HG03457 (cell line): ENCODE measurements at regions not wholly inside any gene's neighbourhood (a gene's known extent, or its start where the extent isn't known, plus 50 kb on each side); places are given as distances from the start of the nearest gene placed in this dataset.

ENCODE experiments used
- ATAC-seq: cut with Tn5 transposase; IDR thresholded peaks from one replicate; pipeline ENCODE4 v1.9.1; 2021; ENCODE audit warnings: moderate number of reproducible peaks; ENCODE audit not compliant: unreplicated experiment

DNA sequence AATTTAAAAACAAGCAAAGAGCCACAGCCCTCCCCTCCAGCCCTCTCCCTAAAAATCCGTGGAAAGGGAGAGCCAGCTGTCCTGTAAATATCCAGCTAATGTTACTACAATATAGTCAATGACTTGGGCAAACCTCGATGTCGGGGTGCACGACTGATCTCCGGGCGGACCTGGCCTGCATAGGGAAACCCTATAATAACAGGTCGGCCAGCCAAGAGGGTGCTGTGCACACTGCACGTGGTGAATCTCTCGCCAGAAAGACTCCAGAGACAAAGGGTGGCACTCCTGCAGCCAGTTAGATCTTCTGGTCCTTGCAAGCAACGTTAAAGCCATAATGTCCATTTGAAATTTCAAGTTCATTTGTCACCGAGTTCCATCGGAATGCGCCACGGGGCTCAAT, 1092.8 kb downstream of the ADGRL3 start:
- ATAC-seq, result no peak

DNA sequence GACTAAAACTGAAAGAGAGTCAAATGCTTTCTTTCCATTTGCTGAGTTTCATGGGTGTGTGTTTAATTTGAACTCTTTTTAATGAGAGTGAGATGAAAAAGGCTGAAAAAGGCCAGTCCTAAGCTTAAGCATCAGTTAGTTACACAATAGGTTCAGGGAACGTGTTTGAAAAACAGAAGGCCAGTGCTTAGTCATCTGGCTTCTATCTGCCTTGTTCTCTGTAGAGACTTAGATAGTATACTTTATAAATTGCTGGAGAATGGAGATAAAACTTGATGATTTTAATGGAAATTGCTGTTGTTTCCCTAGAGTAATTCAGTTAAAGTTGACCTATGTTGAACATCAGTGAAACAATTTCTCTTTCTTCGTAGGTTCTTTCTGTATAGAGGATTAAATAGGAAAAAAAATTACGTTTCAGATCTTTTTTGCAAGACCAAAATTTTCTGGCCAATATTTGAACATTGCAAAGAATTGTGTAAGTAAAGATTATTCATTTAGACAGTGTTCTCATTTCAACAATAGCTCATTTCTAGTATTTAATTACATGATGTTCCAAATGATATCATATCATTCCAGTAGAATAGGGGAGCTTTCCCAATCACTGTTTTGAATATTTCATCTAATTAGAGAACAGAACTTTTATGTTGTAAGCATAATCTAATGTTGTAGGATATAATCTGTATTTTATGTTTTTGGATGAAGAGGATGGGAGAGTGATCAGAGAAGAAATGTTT, 1088.8 kb downstream of the ADGRL3 start:
- ATAC-seq, result no peak

DNA sequence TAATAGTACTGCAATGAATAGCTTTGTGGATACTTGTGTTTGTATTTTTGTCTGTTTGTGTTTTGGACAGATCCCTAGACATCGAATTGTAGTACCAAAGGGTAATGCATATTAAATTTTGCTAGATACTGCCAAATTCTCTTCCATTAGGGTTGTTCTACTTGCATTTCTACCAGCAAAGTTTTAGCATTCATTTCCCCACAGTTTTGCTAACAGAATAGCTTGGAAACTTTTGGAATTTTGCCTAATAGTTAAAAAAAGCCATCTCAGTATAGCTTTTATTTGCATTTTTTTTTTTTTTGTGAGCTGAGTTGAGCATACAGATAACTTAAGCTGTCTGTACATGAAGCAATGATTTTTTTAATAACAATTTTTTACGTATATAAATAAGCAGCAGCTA, 1084.9 kb downstream of the ADGRL3 start:
- no peak for ATAC-seq

DNA sequence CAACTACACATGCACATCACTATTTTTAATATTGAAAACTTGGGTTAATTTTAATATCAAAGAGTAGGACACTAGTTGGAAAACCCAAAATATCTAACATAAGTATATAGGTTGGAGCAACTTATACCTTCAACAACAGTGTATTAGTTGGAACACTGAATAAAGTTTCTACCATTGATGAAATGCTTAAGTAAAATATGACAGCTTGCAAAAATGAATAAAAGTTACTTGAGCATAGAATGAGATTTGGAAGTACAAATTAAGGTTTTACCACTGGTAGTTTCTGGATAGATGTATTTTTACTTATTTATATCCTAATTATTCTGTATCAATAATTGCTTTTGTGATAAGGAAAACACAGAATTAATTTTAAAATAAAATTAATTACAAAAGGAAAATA, 1079.6 kb downstream of the ADGRL3 start:
- ATAC-seq, result no peak

DNA sequence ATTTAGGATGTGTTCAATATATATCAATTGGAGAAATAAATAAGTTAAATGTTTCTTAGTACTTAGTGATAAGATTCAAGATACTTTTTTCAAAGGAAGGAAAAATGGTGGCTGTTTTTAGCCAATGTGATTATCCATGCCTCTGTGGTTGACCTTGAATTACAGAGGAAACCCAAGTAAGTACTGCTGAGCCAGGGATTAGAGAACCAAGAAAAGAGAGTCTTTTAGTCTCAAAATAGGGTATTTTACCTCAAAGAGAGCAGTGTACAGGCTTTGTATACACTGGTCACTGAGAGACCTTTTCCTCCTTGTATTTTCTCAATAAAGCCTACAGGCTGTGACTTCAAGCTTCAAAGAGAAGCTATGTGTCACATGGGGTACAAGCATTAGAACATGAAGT, 1075.3 kb downstream of the ADGRL3 start:
- no peak for ATAC-seq

DNA sequence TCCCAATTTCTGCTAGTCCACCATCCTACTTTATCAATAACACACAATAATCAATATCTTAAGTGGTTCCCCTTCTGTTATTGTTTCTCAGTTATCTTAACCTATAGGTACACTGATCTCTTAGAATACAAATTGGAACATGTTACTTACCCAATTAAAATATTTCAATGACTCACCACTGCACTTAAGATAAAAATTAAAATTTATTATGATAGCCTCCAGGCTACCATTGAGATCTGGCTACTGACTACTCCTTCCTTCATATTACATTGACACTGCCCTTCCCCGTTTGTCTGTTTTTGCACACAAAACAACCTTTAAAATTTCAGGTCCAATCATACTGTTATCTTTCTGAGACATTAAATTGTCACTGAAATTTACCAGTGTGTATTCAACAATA, 1074.7 kb downstream of the ADGRL3 start:
- ATAC-seq, result no peak

DNA sequence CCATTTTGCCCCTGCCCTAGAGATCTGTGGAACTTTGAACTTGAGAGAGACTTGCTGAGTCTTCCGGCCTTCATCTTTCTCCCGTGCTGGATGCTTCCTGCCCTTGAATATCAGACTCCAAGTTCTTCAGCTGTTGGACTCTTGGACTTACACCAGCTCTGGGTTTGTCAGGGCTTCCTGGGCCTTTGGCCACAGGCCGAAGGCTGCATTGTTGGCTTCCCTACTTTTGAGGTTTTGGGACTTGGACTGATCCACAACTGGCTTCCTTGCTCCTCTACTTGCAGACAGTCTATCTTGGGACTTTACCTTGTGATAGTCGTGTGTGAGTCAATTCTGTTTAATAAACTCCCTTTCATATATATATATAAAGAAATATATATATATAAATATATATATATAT, 1071.0 kb downstream of the ADGRL3 start:
- ATAC-seq, result no peak

DNA sequence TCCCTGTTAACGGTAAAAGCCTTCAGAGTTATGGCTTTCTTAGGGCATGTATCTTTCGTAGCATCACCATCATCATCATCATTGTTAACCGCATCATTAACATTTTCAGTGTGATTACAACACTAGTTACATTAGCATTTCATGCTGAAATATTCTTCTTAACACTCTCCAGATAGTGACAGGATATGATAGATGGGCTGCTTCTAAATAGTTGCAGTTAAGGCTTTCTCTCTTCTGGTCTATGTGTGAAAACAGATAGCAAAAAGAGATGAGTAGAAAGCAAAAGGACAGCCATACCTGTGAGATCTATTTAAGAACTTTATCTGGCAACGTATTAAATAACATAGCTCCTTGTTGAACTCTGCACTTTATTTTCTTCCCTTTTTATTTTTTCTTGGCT, 1069.8 kb downstream of the ADGRL3 start:
- no peak for ATAC-seq

DNA sequence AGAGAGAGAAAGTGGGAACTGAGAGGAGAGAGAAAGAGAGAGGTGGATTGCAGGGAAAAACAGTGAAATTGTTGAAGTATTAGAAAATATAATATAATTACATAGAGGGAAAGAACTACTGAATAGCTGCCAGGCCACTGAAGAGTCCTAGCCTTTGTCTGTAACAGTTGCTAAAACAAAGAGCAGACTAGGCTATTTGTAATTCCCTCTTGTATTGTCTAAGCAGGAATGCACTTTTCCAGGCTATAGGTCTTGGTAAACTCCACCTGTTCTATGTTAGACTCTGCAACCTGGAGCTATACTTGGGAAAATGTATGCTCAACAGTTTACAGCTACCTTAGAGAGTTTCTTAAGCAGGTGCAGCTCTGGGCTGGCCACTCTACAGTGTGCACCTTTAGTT, 1063.3 kb downstream of the ADGRL3 start:
- no peak for ATAC-seq

DNA sequence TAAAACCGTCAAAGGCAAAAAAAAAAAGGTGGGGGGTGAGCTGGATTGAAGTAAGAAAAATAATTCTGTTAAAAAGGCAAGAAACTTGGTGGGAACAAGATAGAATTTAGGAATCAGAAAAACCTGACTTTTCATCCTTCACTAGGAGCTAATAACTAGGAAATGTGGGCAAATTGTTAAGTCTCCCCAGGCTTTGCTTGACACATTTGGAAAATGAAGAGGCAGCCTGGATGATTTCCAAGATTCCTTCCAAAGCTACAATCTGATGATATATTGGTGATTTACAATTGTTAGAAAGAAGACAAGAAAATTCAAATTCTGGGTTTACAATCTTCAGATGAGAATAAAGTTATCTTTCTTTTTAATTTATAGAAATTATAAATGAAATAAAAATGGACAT, 1062.5 kb downstream of the ADGRL3 start:
- ATAC-seq, result no peak

DNA sequence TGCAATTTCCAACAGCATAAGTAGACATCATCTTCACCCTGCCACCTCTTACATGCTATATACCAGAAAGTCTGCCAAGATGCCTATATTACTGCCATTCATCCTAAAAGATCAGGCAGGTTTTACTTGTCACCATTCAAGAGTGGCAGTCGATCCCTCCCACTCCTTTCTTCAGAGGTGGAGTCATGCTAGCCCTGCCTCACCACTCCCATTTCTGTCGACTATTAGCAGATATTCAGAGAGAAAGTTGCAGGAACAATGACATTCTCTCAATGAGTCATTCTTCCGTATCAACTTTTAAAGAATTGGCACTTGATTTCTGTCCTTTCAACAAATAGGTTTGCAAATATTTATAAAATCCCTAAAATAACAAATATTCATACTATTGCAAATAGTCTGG, 1060.1 kb downstream of the ADGRL3 start:
- no peak for ATAC-seq

DNA sequence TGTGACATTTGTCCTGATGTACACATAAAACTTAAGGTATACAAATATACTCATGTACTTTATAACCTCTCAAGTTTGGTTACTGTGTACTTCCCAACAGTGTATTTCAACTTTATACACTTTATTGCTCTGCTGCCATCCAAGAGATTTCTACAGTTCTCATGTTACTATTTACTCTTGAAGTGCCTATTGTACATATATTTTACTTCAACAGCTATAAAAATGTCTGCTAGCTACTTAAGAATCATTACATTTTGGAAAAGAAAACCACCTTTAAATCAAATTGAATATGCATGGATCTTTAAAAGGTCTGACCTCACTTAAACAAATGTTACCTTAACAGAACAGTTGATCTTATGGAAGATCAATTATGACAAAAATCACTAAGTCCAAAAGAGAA, 1056.4 kb downstream of the ADGRL3 start:
- ATAC-seq, result no peak

DNA sequence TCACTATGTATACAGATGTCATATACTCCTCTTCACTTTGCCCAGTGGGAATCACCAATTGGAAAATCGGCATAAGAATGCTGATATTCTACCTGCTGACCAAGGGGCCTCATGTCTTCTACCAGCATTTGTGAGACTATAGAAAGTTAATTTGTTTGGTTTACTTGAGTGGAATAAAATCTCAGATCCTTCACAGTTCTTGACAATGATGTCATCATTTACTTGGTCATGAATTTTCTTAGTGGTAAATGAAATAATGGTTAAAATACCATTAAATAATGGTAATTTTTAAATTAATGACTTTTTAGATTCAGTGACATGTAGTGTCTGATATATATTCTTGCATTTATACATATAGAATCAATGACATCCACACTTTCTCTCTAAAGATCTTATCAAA, 1052.6 kb downstream of the ADGRL3 start:
- no peak for ATAC-seq

DNA sequence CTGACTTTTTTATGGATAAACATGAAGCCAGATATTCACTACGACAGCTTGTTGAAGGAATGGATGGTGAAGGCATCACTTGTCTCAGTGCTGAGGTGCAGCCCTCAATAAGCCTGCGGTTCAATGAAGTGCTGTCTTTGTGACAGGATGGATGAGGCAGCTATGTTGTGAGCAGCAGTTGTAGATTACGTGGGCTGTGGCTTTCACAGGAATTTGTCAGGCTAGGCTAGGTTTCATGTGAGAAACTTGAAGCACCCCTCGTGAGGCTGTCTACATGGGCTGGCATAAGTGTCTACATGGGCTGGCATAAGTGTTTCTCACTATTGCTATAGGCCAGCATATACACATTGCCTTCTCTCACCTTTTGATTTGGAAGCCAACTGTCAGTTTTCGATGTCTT, 1050.0 kb downstream of the ADGRL3 start:
- no peak for ATAC-seq

DNA sequence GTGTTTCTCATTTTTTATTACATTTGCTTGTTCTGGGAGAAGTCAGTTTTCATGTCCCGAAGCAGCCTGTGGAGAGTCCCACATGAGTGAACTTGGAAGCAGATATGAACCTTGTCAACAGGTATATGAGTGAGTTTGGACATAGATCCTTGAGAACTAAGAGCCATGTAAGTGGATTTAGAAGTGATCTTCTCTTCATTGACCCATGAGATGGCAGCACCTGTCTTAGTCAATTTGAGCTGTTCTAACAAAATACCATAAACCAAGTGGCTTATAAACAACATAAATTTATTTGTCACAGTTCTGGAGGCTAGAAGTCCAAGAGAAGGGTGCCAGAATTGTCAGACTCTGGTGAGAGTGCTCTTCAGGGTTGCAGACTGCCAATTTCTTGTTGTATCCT, 1043.8 kb downstream of the ADGRL3 start:
- no peak for ATAC-seq

DNA sequence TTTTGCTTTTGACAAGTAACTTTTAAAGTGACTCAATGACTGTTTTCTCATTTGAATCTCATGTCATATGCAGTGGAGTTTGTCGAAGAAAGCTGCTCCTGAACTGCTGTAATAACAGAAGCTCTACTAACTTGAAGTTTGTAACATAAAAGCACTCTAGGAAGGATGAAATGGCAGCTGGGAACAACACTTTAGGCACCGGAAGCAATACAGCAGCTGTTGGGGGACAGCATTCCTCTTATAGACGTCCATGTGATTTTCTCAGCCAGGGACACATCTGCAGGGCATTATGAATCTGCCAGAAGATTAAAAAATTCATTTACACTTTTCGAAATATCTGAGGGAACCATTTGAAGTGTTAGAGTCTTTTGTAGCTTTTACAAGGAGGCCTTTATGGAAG, 1035.8 kb downstream of the ADGRL3 start:
- ATAC-seq, result no peak

DNA sequence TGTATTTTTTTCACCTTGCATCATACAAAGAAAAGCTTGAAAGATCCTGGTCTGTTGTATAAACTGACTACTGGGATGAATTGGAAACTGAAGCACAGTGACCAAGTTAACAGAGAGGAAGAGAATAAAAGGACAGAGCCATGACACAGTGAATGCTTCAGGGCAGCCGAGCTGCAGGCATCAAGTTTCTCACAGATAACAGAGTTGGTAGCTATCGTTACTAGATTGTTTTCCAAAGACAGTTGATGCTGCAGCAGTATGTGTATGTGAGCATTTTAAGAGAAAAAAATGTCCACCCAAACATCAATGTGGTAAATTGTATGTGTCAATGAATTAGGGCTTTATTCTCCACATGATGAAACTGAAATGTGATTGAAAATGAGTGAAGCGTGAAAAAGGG, 1032.7 kb downstream of the ADGRL3 start:
- ATAC-seq, result no peak

DNA sequence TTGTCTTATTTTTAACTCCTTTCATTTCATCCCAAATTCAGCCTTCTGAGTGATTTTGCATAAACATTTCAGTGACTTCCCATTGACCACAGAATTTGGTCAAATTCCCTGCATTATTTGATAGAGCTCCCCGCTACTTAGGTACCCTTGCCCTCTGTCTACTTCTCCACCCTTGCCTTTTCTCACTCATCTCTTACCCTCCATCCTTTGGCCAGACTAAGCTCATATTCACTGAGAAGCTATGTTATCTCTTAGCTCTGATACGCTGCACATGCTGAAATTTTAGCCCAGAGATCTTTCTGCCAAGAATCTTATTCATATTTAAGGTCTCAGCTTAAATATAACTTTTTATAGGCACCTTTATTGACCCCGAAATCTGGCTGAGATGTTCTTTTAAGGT, 1031.9 kb downstream of the ADGRL3 start:
- ATAC-seq, result no peak

DNA sequence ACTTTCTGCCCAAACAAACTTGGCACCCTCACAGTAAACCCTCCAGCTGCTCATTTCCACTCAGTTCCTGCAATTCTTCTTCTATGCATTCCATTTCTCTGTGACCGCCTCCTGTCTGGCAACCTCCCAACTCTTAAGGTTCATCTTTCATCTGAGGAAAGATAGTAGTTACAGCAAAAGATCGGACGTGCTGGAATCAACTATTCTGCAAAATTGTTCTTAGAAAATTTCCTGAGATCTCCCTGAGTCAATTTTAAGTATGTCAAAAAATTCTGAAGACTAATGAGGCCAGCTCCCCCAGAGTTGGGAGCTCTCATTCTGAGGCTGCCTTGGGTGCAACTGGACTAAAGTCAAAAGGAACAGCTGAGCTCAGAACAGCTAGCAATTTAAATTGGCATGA, 1026.0 kb downstream of the ADGRL3 start:
- ATAC-seq, result no peak

DNA sequence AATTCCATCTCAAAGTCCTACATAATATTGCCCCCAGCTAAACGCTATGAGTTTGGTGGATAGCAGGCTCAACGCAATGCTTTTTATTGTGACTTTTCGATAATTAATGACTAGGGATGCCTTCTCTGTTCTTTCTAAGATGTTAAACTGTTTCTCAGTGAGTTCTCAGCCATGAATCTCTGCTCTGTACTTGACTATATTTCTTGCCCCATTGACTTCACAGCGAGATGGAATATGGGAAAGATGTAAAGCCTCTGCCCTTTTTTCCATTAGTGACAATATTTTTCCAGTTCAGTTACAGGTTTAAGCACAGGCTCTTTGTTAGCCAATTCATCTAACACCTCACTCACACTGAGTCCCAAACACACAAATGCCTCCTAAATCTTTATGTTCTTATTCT, 1022.0 kb downstream of the ADGRL3 start:
- no peak for ATAC-seq

DNA sequence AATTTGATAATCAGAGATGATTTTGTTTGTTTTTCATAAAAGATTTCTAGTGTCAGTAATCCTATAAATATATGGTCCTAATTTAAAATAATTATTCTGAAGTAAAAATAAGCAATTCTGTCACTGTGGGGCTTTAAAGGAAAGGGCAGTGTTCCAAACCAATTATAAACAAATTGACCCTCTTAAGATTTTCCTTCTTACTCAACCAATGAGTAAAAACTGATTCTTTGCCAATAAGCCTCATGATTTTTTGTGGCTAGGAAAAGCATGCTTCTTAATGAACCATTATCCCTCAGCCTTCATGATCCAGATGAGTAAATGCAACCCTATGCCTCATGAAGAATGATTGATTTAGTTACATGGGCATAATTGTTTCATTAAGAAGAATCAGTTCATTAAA, 1010.4 kb downstream of the ADGRL3 start:
- ATAC-seq, result no peak

DNA sequence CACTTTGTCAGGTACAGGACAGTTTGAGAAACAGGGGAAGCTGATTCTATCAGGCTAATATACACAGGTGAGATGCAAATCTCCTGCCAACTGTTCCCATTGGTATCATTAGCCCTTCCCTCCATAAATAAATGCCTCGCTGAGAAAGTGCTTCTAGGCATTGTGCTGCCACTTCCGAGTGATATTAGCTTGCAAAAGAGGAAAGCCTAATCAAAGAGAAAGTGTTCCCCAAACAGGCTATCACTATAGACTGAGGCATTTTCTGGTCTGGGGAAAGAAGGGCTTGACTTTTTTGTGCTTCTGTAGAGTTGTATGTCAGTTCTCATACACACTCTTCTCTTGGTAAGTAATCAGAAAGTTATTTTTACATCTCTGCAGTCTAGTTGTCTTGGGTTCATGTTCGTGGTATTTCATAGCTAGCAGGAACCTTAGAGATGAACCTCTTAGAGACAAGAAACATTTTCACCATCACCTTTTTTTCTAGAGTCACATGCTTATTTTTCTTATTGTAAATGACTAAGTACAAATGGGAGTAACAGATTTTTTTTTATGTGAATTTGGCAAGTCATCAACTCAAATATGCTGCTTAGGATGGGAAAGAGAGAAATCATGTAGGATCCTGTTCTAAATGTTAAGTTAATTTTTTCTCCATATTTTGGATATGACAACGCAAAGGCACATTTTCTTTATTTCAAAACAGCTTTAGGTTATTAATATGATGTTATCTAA, 1009.8 kb downstream of the ADGRL3 start:
- no peak for ATAC-seq

DNA sequence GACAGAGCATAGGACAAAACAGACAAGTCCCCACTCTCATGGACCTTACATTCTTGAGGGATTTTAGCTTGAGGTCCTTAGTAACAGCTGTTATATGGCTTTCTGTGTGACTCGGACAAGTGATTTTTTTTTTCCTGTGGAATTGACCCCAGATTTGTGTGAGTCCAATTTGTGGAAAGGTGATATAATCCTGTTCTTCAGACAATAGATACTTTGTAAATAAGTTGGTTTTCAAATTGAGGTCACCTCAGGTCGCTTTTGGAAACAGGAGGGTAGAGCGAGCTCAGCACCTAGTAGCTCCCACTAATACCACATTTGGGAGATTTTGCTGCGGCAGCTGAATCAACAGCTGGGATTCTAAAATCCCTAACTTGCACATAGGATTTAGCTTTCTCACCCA, 1008.8 kb downstream of the ADGRL3 start:
- no peak for ATAC-seq
